PFSK-1 (cell line): ENCODE measurements at regions not wholly inside any gene's neighbourhood (a gene's known extent, or its start where the extent isn't known, plus 50 kb on each side); places are given as distances from the start of the nearest gene placed in this dataset.

Experiments used
- POLR2AphosphoS5 ChIP-seq: IDR thresholded peaks from 2 replicates; pipeline ENCODE4 v1.6.1; 2012; ENCODE audit warnings: low read depth, mild to moderate bottlenecking, control low read depth, low read length, moderate library complexity
- TAF1 ChIP-seq: IDR thresholded peaks from 2 replicates; pipeline ENCODE4 v1.6.1; 2012; ENCODE audit warnings: low read length, control low read depth, borderline replicate concordance; ENCODE audit not compliant: insufficient read depth
- TF ChIP-seq, protein P1 (sequence below), 2 experiments: IDR thresholded peaks; 2 replicates each; pipeline versions ENCODE4 v1.6.1 to v1.8.0; 2011 to 2012; ENCODE audit warnings: low read depth in 2 of 2, low read length in 2 of 2, control low read depth in 1 of 2, inconsistent platforms in 1 of 2, mild to moderate bottlenecking in 1 of 2, moderate library complexity in 1 of 2; ENCODE audit not compliant: insufficient read depth in 1 of 2

DNA sequence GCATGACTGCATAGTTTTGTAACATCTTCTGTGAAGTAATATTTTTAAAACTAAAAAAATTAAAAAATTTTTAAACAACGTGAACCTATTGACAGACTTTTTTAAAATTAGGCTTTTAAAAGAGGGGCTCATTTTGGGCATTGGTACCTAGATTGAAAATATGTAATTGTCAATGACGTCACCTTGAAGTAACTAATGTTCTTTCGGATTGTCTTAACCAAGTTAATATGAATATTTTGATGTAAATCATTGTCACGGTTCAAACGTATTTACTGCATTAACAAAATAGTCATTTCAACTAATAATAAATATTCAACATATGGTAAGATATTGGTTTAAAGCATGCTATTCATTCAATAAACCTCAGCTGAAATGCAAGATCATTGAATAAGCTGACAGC, 719.8 kb downstream of the ANKRD7 start:
- no peak for TF ChIP-seq POLR2AphosphoS5
- TF ChIP-seq, protein P1, sequence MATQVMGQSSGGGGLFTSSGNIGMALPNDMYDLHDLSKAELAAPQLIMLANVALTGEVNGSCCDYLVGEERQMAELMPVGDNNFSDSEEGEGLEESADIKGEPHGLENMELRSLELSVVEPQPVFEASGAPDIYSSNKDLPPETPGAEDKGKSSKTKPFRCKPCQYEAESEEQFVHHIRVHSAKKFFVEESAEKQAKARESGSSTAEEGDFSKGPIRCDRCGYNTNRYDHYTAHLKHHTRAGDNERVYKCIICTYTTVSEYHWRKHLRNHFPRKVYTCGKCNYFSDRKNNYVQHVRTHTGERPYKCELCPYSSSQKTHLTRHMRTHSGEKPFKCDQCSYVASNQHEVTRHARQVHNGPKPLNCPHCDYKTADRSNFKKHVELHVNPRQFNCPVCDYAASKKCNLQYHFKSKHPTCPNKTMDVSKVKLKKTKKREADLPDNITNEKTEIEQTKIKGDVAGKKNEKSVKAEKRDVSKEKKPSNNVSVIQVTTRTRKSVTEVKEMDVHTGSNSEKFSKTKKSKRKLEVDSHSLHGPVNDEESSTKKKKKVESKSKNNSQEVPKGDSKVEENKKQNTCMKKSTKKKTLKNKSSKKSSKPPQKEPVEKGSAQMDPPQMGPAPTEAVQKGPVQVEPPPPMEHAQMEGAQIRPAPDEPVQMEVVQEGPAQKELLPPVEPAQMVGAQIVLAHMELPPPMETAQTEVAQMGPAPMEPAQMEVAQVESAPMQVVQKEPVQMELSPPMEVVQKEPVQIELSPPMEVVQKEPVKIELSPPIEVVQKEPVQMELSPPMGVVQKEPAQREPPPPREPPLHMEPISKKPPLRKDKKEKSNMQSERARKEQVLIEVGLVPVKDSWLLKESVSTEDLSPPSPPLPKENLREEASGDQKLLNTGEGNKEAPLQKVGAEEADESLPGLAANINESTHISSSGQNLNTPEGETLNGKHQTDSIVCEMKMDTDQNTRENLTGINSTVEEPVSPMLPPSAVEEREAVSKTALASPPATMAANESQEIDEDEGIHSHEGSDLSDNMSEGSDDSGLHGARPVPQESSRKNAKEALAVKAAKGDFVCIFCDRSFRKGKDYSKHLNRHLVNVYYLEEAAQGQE (IDR thresholded peaks at IDR 0.05; ENCODE audit: insufficient read depth in 1 of 2, low read depth in 2 of 2, low read length in 2 of 2) = no peak
- no peak for TF ChIP-seq TAF1
